ENCODE measurements at regions not wholly inside any gene's neighbourhood (a gene's known extent, or its start where the extent isn't known, plus 50 kb on each side); places are given as distances from the start of the nearest gene placed in this dataset.

GRCh38 chr2:149725234-149725633, 137.7 kb upstream of the MMADHC start:
- Histone ChIP-seq H3K4me3 (no peak overlapping the region), H3K4me1 (peaks cover 0 to 7% (median 0%) of the 10 kb centered on the region in 3 donors), H3K27me3 (no peaks in the 10 kb centered on the region), H3K36me3 (no peaks in the 10 kb centered on the region), H3K27ac (no peak overlapping the region), H3K9me3 (no peaks in the 10 kb centered on the region)
- intact Hi-C loops (cut with DNase I): no loop called here
- 37 to 46% methylated on average over 2 of the region's 2 CpGs for WGBS, 2 donors
- DNase-seq: no peak
- TF ChIP-seq POLR2A (IDR thresholded peaks at IDR 0.05) (no peak), CTCF (IDR thresholded peaks at IDR 0.05) (no peak)

GRCh38 chr2:149724091-149724490, 136.5 kb upstream of the MMADHC start:
- DNase-seq: no peak
- Histone ChIP-seq H3K4me1 (peaks cover 0 to 7% (median 0%) of the 10 kb centered on the region in 3 donors), H3K36me3 (no peaks in the 10 kb centered on the region), H3K9me3 (no peaks in the 10 kb centered on the region), H3K27me3 (no peaks in the 10 kb centered on the region), H3K27ac (no peak overlapping the region), H3K4me3 (no peak overlapping the region)
- TF ChIP-seq CTCF (IDR thresholded peaks at IDR 0.05) (no peak), POLR2A (IDR thresholded peaks at IDR 0.05) (no peak)
- WGBS, 2 donors: 67 to 86% methylated on average over 4 of the region's 4 CpGs
- intact Hi-C loops (cut with DNase I): no loop called here

GRCh38 chr2:149720615-149721014, 133.0 kb upstream of the MMADHC start:
- Histone ChIP-seq H3K27me3 (no peaks in the 10 kb centered on the region), H3K9me3 (no peaks in the 10 kb centered on the region), H3K36me3 (no peaks in the 10 kb centered on the region), H3K4me1 (peaks cover 0 to 7% (median 0%) of the 10 kb centered on the region in 3 donors), H3K27ac (no peak overlapping the region), H3K4me3 (no peak overlapping the region)
- TF ChIP-seq POLR2A (IDR thresholded peaks at IDR 0.05) (no peak), CTCF (IDR thresholded peaks at IDR 0.05) (no peak)
- DNase-seq: no peak
- 50 to 60% methylated on average over 2 of the region's 2 CpGs for WGBS, 2 donors
- intact Hi-C loops (cut with DNase I): no loop called here

- no peak overlapping the region for H3K4me3 ChIP-seq
- no peak for DNase-seq
- H3K27me3 ChIP-seq: no peaks in the 10 kb centered on the region
- H3K27ac ChIP-seq: no peak overlapping the region
- no peaks in the 10 kb centered on the region for H3K9me3 ChIP-seq
- no peaks in the 10 kb centered on the region for H3K36me3 ChIP-seq
- 48 to 96% methylated on average over 3 of the region's 3 CpGs for WGBS, 2 donors
- TF ChIP-seq CTCF (IDR thresholded peaks at IDR 0.05): no peak
- intact Hi-C loops (cut with DNase I): no loop called here
- H3K4me1 ChIP-seq: no peaks in the 10 kb centered on the region
These were observed 132.1 kb upstream of the MMADHC start for GRCh38 chr2:149719695-149720094.

- WGBS, 2 donors: 74 to 75% methylated on average over 6 of the region's 6 CpGs
- no peak for DNase-seq
- no peak for TF ChIP-seq CTCF (IDR thresholded peaks at IDR 0.05)
- no peak for TF ChIP-seq POLR2A (IDR thresholded peaks at IDR 0.05)
These were observed 129.1 kb upstream of the MMADHC start for GRCh38 chr2:149716687-149717086.

More at GRCh38 chr2:149716687-149717086, 129.1 kb upstream of the MMADHC start:
- intact Hi-C loops (cut with DNase I): no loop called here
- Histone ChIP-seq H3K9me3 (no peaks in the 10 kb centered on the region), H3K27ac (no peak overlapping the region), H3K27me3 (no peaks in the 10 kb centered on the region), H3K4me1 (no peaks in the 10 kb centered on the region), H3K36me3 (no peaks in the 10 kb centered on the region), H3K4me3 (no peak overlapping the region)

Measured in esophagus squamous epithelium (tissue), 5 donors.